Hematopoietic multipotent progenitor cell (in vitro differentiated cells): ENCODE measurements at regions not wholly inside any gene's neighbourhood (a gene's known extent, or its start where the extent isn't known, plus 50 kb on each side); places are given as distances from the start of the nearest gene placed in this dataset. TPM values are rescaled to one million over a fixed set of nuclear protein-coding genes. Genes with fewer than 3 reads are reported as not detected.

ENCODE experiments used
- small RNA-seq: library from RNA; depleted of rRNA; stranded (forward); fragments of <200 nt; gene quantifications from one replicate; pipeline ENCODE3, GENCODE V24; 2012

Small RNA genes in the stretch of these regions (small RNA-seq; reads per million reads assigned to genes)
- not detected for gene MIR557
